H1 (cell line): ENCODE measurements at regions not wholly inside any gene's neighbourhood (a gene's known extent, or its start where the extent isn't known, plus 50 kb on each side); places are given as distances from the start of the nearest gene placed in this dataset.

Experiments used
- PHF8 ChIP-seq: fragments of 200-600 bp; sonication (generic); conservative IDR thresholded peaks from 2 replicates; pipeline ENCODE4 v1.7.1; 2012; ENCODE audit warnings: low read depth, mild to moderate bottlenecking, inconsistent platforms, low read length, moderate library complexity
- RFX5 ChIP-seq: IDR thresholded peaks from 2 replicates; pipeline ENCODE4 v1.6.1; 2011; ENCODE audit warnings: low read depth, low read length, improper control_type of control experiment, borderline replicate concordance
- TF ChIP-seq, protein P1 (sequence below): IDR thresholded peaks from 2 replicates; pipeline ENCODE4 v1.6.1; 2011; ENCODE audit warnings: low read length, improper control_type of control experiment

DNA sequence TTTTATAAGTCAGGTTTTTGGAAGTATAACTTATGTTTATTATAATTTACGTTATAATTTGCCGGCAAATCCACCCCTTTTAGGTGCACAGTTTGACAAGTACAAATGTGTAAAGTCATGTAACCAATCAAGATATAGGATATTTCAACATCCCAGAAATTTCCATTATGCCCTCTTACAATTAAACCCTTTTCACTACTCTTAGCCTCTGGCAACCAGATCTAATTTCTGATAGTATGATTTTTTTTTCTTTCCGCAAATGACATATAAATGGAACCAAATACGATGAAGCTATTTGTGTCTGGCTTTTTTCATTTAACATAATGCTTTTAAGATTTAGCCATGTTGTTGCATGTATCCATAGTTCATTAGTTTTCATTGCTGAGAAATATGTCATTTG is 69.5 kb upstream of the HTATIP2 start (continued):
- TF ChIP-seq, protein P1, sequence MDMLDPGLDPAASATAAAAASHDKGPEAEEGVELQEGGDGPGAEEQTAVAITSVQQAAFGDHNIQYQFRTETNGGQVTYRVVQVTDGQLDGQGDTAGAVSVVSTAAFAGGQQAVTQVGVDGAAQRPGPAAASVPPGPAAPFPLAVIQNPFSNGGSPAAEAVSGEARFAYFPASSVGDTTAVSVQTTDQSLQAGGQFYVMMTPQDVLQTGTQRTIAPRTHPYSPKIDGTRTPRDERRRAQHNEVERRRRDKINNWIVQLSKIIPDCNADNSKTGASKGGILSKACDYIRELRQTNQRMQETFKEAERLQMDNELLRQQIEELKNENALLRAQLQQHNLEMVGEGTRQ = no peak
- no peak for TF ChIP-seq PHF8
- TF ChIP-seq RFX5 = no peak
